Stomach (tissue), 4 donors: ENCODE measurements at regions not wholly inside any gene's neighbourhood (a gene's known extent, or its start where the extent isn't known, plus 50 kb on each side); places are given as distances from the start of the nearest gene placed in this dataset.

Experiments used
- CTCF ChIP-seq, 7 experiments: fragments of 450-650 bp in 4 of 7; fragments of 200-600 bp in 3 of 7; sonication (generic) in 3 of 7; IDR thresholded peaks; one replicate each; pipeline ENCODE4 v1.5.1; 2016 to 2019; ENCODE audit warnings: antibody characterized with exemption in 7 of 7, control low read depth in 2 of 7, mild to moderate bottlenecking in 1 of 7
- POLR2A ChIP-seq, 4 donors: fragments of 450-650 bp; IDR thresholded peaks; one replicate each; pipeline ENCODE4 v1.6.1; 2016; ENCODE audit warnings: antibody characterized with exemption in 4 of 4, control low read depth in 2 of 4, mild to moderate bottlenecking in 1 of 4, moderate library complexity in 1 of 4
- POLR2AphosphoS5 ChIP-seq, 3 donors: sonication (generic); formaldehyde crosslinking; IDR thresholded peaks; one replicate each; pipeline ENCODE4 v1.6.1; 2016; ENCODE audit warnings: antibody characterized with exemption in 3 of 3

DNA sequence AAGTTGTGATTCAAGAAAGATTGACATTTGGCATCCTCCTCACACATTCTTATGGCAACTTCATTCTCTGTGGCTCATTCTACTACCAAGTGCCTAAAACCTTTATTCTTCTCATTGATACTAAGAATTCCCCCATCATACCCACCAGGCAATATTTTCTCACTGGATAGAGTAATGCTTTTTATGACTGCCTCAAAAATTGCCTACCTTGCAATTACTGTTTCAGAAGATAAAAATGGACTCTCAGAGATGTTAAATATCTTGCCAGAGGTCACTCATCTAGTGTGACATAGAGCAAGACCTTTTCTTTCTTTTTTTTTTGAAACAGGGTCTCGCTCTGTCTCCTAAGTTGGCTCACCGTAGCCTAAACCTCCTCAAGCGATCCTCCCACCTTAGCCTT, 192.8 kb upstream of the KYNU start:
- no peak for TF ChIP-seq CTCF (IDR thresholded peaks at IDR 0.05)
- no peak for TF ChIP-seq POLR2AphosphoS5 (IDR thresholded peaks at IDR 0.05)
- no peak for TF ChIP-seq POLR2A (IDR thresholded peaks at IDR 0.05)
